HG03460 (cell line): ENCODE measurements at regions not wholly inside any gene's neighbourhood (a gene's known extent, or its start where the extent isn't known, plus 50 kb on each side); places are given as distances from the start of the nearest gene placed in this dataset.
"Not testable (repeated sequence)": the region's sequence is repeated elsewhere in the genome, so short reads cannot be mapped to it uniquely, and the experiment has no call there.

Experiments
- ATAC-seq: cut with Tn5 transposase; IDR thresholded peaks from one replicate; pipeline ENCODE4 v1.9.1; 2021; ENCODE audit not compliant: unreplicated experiment

- no peak for ATAC-seq
Observed at GRCh38 chr1:38614861-38615260, 244.7 kb downstream of the RRAGC start.

- no peak for ATAC-seq
Observed at GRCh38 chr1:38613996-38614395, 245.6 kb downstream of the RRAGC start.

- no peak for ATAC-seq
Observed at GRCh38 chr1:38612951-38613350, 246.6 kb downstream of the RRAGC start.

- ATAC-seq: no peak
Observed at GRCh38 chr1:38611664-38612211, 247.8 kb downstream of the RRAGC start.

- no peak for ATAC-seq
Observed at GRCh38 chr1:38609166-38610025, 250.2 kb downstream of the RRAGC start.

GRCh38 chr1:38608202-38608864 lies 251.2 kb downstream of the RRAGC start:
- ATAC-seq: no peak

- no peak for ATAC-seq
Observed at GRCh38 chr1:38607526-38607925, 252.0 kb downstream of the RRAGC start.

GRCh38 chr1:38605063-38605462 lies 254.5 kb downstream of the RRAGC start:
- ATAC-seq: no peak

- no peak for ATAC-seq
Observed at GRCh38 chr1:38603907-38604306, 255.7 kb downstream of the RRAGC start.

- no peak for ATAC-seq
Observed at GRCh38 chr1:38600905-38601304, 258.7 kb downstream of the RRAGC start.

GRCh38 chr1:38600286-38600685 lies 259.3 kb downstream of the RRAGC start:
- no peak for ATAC-seq

GRCh38 chr1:38598118-38598517 lies 261.5 kb downstream of the RRAGC start:
- no peak for ATAC-seq

- ATAC-seq: no peak
Observed at GRCh38 chr1:38589036-38589435, 270.5 kb downstream of the RRAGC start.

GRCh38 chr1:38587766-38588165 lies 271.8 kb downstream of the RRAGC start:
- no peak for ATAC-seq

- no peak for ATAC-seq
Observed at GRCh38 chr1:38586993-38587646, 272.5 kb downstream of the RRAGC start.

GRCh38 chr1:38585971-38586370 lies 273.6 kb downstream of the RRAGC start:
- no peak for ATAC-seq

GRCh38 chr1:38585460-38585859 lies 274.1 kb downstream of the RRAGC start:
- ATAC-seq: no peak

- no peak for ATAC-seq
Observed at GRCh38 chr1:38584448-38585355, 274.9 kb downstream of the RRAGC start.

- not testable (repeated sequence) for ATAC-seq
Observed at GRCh38 chr1:38583287-38583686, 276.3 kb downstream of the RRAGC start.

- ATAC-seq: no peak
Observed at GRCh38 chr1:38581396-38581795, 278.2 kb downstream of the RRAGC start.

- ATAC-seq: no peak
Observed at GRCh38 chr1:38580594-38580993, 279.0 kb downstream of the RRAGC start.
